SH-SY5Y (cell line): ENCODE measurements at regions not wholly inside any gene's neighbourhood (a gene's known extent, or its start where the extent isn't known, plus 50 kb on each side); places are given as distances from the start of the nearest gene placed in this dataset.

ENCODE experiments used
- GATA2 ChIP-seq: IDR thresholded peaks from 2 replicates; pipeline ENCODE4 v1.6.1; 2011; ENCODE audit warnings: mild to moderate bottlenecking, low read depth, low read length
- GATA3 ChIP-seq: IDR thresholded peaks from 2 replicates; pipeline ENCODE4 v1.6.1; 2011; ENCODE audit warnings: low read depth, mild to moderate bottlenecking, low read length, moderate library complexity

DNA sequence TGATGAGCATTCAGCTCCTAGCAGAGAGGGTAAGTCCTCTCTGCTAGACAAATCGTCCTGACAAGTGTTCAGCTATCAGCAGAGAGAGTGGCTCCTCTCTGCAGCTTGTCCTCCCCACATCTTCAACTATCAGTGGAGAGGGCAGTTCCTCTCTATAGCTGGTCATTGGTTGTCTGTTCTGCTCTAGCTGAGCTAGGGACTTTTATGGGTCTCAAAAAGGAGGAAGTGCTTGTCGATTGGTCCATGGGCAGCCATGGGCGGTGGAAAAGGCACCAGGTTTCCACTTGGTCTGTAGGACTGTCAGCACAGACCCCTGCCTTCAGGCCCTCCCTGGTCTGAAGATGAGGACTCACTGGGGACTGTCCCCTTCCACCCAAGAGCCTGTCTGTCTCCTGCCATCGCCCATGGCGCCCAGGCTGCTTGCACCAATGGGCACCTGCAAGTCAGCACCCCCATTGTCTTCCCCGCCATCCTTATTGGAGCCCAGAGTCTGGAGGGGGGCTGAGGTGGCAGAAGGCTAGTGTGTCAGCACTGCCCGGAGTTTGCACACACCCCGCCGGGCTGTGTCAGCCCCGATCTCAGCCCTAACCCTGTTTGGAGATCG is 264.7 kb downstream of the ZBBX start:
- TF ChIP-seq GATA2 (no peak), GATA3 (no peak)
